ENCODE measurements at regions not wholly inside any gene's neighbourhood (a gene's known extent, or its start where the extent isn't known, plus 50 kb on each side); places are given as distances from the start of the nearest gene placed in this dataset.

DNA sequence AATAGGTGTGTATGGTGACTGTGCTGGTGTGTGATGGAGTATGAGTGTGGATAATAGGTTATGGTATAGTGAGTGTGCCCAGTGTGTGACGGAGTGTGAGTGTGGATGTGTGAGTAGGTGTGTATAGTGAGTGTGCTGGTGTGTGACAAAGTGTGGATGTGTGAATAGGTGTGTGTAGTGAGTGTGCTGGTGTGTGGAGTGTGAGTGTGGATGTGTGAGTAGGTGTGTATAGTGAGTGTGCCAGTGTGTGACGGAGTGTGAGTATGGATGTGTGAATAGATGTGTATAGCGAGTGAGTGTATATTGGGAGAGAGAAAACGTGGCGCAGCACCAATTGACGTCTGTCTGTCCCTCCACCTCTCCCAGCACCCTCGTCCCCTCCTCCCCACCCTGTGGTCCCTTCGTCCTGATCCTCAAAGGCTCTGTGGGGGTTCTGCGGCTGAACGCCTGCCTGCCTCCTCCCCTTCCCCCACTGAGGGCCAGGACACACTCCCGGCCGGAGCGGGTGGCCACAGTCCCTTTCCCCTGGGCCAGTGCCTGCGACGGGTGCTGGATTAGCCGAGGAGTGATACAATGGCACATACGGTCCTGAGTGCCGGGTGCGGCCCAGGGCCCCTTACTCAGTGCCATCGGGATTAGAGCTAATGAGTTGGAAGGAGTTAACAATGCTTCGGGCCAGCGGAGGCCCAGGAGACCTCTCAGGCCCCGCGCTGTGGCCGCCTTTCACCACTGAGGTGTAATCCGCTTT lies 160.0 kb downstream of the MRM1 start:
- no peak for DNase-seq

- DNase-seq: no peak
Measured at GRCh38 chr17:36765436-36766043, 164.2 kb downstream of the MRM1 start.

DNA sequence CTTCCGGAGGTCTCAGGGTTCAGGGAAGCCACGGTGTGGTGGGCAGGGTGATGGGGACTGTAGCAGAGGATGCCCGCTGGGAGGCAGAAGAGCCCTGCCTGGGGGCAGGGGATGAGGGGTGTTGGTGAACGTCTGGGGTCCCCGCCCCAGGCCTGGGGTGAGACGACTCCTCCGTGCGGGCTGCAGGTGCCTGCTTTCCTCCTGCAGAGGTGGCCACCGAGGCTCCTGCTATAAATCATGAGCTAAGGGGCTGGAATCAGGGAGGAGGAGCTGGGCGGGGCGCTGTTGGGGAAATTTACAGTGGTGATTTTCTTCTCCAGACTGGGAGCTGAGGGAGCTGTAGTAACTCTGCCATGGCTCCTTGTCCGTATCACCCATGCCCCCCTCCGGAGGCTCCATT lies 167.0 kb downstream of the MRM1 start:
- DNase-seq: no peak

DNA sequence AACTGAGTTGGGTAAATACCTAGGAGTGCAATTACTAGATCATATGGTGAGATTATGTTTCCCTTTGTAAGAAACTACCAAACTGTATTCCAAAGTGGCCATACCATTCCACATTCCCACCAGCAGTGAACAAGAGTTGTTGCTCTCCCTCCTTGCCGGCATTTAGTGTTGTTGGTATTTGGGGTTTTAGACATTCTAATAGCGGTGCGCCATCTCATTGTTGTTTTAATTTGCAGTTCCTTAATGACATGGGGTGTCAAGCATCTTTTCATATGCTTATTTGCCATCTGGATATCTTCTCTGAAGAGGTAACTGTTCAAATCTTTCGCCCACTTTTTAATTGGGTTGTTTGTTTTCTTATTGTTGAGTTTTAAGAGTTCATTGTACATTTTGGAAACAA lies 164.2 kb upstream of the LHX1 start:
- no peak for DNase-seq

DNA sequence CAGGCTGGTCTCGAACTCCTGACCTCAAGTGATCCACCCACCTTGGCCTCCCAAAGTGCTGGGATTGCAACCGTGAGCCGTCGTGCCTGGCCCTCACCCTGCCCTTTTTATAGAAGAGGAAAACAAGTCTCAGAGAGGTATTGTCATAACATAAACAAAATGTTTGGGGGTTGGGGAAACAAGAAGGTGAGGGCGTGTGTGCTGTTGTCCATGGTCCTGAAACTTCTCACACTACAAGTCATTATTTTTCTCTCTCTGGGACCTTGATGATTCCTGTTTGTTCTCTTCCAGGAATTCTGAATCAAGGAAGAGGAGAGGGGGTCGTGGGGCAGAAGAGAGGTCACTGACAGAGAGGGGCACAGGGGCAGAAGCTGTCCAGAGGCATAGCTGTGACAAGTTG lies 160.2 kb upstream of the LHX1 start:
- DNase-seq: no peak

DNA sequence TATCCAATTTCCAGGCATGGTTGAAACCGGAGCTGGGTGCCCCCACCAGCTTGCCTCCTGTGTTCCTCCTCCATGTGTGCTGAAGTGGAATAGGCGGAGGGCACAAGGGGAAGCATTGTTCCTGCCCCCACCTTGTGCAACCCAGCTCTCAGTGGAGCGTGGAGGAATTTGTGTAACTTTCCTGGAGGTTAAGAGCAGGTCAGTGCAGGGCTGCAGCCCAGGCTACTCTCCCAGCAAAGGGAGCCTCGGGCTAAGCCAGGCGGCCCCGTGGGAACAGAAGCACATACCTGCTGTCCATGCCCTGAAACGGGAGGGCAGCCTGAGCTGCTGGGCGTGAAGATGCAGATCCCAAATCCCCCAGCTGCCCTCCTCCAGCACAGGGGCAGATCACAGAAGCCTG lies 158.8 kb upstream of the LHX1 start:
- no peak for DNase-seq

GRCh38 chr17:36779550-36779949 lies 157.7 kb upstream of the LHX1 start:
- no peak for DNase-seq

- no peak for DNase-seq
Measured at GRCh38 chr17:36784633-36785032, 152.6 kb upstream of the LHX1 start.

GRCh38 chr17:36786867-36787266 lies 150.4 kb upstream of the LHX1 start:
- DNase-seq: no peak

GRCh38 chr17:36791150-36791941 lies 145.9 kb upstream of the LHX1 start:
- no peak for DNase-seq

DNA sequence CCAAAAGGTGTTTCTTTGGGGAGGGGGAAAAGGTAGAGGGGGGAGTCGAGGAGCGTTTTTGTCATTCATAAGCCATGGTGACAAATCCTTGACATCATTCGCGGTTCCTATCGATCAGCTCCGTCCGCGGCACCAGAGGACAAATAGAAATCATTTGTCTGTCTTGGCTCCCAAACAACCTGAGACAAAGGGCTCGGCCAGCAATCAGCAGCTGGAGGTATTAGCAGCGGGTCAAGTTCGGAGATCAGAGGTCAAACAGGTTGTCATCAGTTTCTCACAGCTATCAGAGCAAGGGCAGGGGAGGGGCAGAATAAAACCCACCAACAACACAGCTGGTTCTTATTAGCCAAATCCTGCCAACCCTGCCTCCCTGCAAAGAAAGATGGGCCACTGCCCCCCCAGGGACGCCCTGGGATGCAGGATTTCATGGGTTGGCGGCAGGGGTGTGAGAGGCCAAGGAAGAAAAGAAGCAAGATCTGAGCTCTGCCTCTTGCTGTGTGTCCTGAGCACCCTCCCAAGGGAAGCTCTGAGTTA lies 145.3 kb upstream of the LHX1 start:
- no peak for DNase-seq

DNA sequence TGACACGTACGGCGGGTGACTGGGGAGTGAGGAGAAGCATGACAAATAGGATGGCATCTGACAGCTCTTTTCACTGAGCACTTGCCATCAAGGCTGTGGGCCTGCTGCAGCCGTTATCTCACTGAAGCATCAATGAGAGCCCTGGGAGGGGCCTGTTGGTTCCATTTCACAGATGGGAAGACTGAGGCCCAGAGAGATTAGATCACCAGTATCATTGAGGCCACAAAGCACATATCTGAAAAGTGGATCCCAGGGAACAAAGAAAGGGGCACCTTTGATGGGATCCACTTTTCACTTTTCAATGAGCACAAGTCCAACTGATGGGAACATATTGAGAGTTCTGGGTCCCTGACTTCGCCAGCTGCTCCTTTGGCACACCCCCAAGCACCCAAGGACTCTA lies 144.4 kb upstream of the LHX1 start:
- DNase-seq: no peak

- DNase-seq: no peak
Measured at GRCh38 chr17:36793976-36794375, 143.3 kb upstream of the LHX1 start.

GRCh38 chr17:36807496-36808179 lies 129.6 kb upstream of the LHX1 start:
- no peak for DNase-seq

- DNase-seq: no peak
Measured at GRCh38 chr17:36808180-36808661, 129.1 kb upstream of the LHX1 start.

- no peak for DNase-seq
Measured at GRCh38 chr17:36812762-36813161, 124.5 kb upstream of the LHX1 start.

GRCh38 chr17:36813357-36813756 lies 123.9 kb upstream of the LHX1 start:
- DNase-seq: no peak

GRCh38 chr17:36813957-36814563 lies 123.2 kb upstream of the LHX1 start:
- no peak for DNase-seq

DNA sequence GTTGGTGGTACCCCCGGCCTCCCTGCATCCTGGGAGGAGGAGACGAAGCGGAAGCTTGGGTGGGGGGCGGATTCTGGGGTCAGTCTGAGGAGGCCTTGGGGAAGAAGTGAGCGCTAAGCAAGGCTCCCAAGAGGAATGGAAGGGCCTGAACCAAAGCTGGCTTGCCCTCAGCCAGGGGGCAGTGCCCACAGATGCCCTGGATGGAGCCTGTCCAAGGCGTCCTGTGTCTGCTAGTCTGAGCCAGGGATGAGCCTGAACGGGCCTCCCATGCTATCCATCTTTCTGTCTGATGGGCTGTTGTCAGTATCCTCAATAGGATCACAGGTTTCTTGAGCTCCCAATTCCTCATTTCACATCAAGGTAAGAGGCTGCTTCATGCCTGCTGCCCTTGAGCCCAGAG lies 122.3 kb upstream of the LHX1 start:
- no peak for DNase-seq

GRCh38 chr17:36816214-36816906 lies 120.9 kb upstream of the LHX1 start:
- DNase-seq: no peak

DNA sequence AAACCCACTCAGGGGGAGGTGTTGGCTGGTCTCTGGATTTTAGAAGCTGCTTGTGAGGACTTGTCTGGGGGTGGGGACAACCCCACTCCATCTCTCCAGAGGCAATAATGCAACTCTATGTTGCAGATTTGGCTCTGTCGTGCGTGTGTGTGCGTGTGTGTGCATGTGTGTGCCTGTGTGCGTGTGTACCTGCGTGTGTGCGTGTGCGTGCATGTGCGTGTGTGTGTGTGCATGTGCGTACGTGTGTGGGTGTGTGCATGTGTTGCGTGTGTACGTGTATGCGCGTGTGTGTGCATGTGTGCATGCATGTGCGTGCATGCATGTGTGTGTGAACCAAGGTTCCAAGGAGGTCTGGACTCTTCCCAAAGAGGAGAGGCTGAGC lies 120.4 kb upstream of the LHX1 start:
- no peak for DNase-seq

DNA sequence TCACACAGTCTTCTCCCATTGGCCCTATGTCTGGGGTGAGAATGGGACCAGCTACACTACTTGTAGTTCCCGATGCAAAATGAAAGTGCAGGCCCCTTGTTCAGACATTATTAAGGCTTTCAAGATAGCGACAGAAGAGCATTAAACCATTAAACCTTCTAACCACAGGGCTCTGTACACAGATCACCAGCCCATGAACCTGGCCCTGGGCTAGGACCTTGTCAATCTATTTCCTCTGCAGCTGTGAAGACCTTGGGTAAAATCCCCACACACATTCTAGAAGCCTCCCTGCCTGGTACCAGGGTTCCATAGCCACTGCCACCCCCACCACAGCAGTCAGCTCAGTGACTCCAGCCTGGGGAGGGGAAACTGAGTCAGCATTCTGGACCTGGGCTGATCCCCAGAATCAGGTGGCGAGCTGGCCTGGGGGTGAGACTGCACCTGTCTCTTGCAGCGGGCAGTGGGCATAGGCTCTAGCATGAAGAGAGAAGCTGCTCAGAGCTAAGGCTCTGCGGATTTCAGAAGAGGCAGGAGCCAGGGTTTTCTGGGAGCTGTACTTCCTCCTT lies 119.7 kb upstream of the LHX1 start:
- no peak for DNase-seq

All from activated CD4-positive, alpha-beta T cell treated with anti-CD3 and anti-CD28 coated beads, Interleukin-2, amount 50 U/mL, for 48 hours (primary cell).